CD14-positive monocyte (primary cell): ENCODE measurements at regions not wholly inside any gene's neighbourhood (a gene's known extent, or its start where the extent isn't known, plus 50 kb on each side); places are given as distances from the start of the nearest gene placed in this dataset.

Experiments used
- DNase-seq, 3 donors: peaks; one replicate each; pipeline ENCODE4 v3.0.0-alpha.2; 2011 to 2022
- H2AFZ ChIP-seq: 2 replicates; pipeline ENCODE4 v1.6.0; 2012; ENCODE audit warnings: mild to moderate bottlenecking, low read depth, low read length, inconsistent platforms; ENCODE audit not compliant: insufficient read depth, poor library complexity, severe bottlenecking
- H3K27ac ChIP-seq, 2 donors: 1 replicate in 1 of 2; 2 replicates in 1 of 2; pipeline ENCODE4 v1.5.1; 2012 to 2013; ENCODE audit warnings: low read length in 2 of 2, control low read depth in 1 of 2, inconsistent platforms in 1 of 2, low read depth in 1 of 2, mild to moderate bottlenecking in 1 of 2
- H3K27me3 ChIP-seq, 2 donors: one replicate each; pipeline versions ENCODE4 v1.6.0 to v1.6.1; 2011 to 2013; ENCODE audit warnings: low read length in 2 of 2; ENCODE audit not compliant: control insufficient read depth in 2 of 2, insufficient read depth in 2 of 2
- H3K36me3 ChIP-seq, 2 donors: replicated peaks in 1 of 2; 1 replicate in 1 of 2; 2 replicates in 1 of 2; pipeline versions ENCODE4 v1.5.1 to v1.6.1; 2012 to 2013; ENCODE audit warnings: low read length in 2 of 2, control low read depth in 1 of 2, inconsistent platforms in 1 of 2, mild to moderate bottlenecking in 1 of 2; ENCODE audit not compliant: insufficient read depth in 2 of 2, control insufficient read depth in 1 of 2
- H3K4me1 ChIP-seq, 2 donors: 1 replicate in 1 of 2; 2 replicates in 1 of 2; pipeline versions ENCODE4 v1.5.1 to v1.6.1; 2012 to 2013; ENCODE audit warnings: low read length in 2 of 2, control low read depth in 1 of 2, inconsistent platforms in 1 of 2, mild to moderate bottlenecking in 1 of 2, moderate library complexity in 1 of 2; ENCODE audit not compliant: insufficient read depth in 2 of 2, control insufficient read depth in 1 of 2
- H3K4me2 ChIP-seq: replicated peaks from 2 replicates; pipeline ENCODE3; 2012; ENCODE audit warnings: low read length, moderate library complexity, mild to moderate bottlenecking; ENCODE audit not compliant: poor library complexity, severe bottlenecking; ENCODE audit errors: extremely low read depth
- H3K4me3 ChIP-seq, 3 experiments: fragments of 200-600 bp in 1 of 3; sonication (generic) in 1 of 3; replicated peaks in 1 of 3; 1 replicate in 2 of 3; 2 replicates in 1 of 3; pipeline ENCODE4 v1.5.1; 2011 to 2013; ENCODE audit warnings: low read length in 3 of 3, mild to moderate bottlenecking in 3 of 3, control low read depth in 2 of 3, low read depth in 2 of 3, inconsistent platforms in 1 of 3, moderate library complexity in 1 of 3
- H3K79me2 ChIP-seq: 2 replicates; pipeline ENCODE4 v1.6.0; 2012; ENCODE audit warnings: mild to moderate bottlenecking, control low read depth, inconsistent platforms, low read length, moderate library complexity; ENCODE audit not compliant: insufficient read depth
- H3K9ac ChIP-seq: 2 replicates; pipeline ENCODE4 v1.6.0; 2017; ENCODE audit warnings: low read length, mild to moderate bottlenecking; ENCODE audit not compliant: insufficient read depth, poor library complexity, severe bottlenecking
- H3K9me3 ChIP-seq, 2 donors: replicated peaks in 1 of 2; 1 replicate in 1 of 2; 2 replicates in 1 of 2; pipeline versions ENCODE4 v1.5.1 to v1.6.1; 2012 to 2013; ENCODE audit warnings: low read length in 2 of 2, control low read depth in 1 of 2; ENCODE audit not compliant: control insufficient read depth in 1 of 2, insufficient read depth in 1 of 2
- H4K20me1 ChIP-seq: 2 replicates; pipeline ENCODE4 v1.6.0; 2012; ENCODE audit warnings: mild to moderate bottlenecking, low read length, control low read depth, moderate library complexity; ENCODE audit not compliant: insufficient read depth
- H3K27ac Mint-ChIP-seq, 7 donors: one replicate each; pipeline ENCODE4 v1.8.0; 2020; ENCODE audit warnings: mild to moderate bottlenecking in 7 of 7, mixed read lengths in 7 of 7, moderate library complexity in 6 of 7, inconsistent platforms in 2 of 7
- H3K27me3 Mint-ChIP-seq, 3 donors: one replicate each; pipeline ENCODE4 v1.8.0; 2021 to 2022; ENCODE audit warnings: low read depth in 3 of 3, mild to moderate bottlenecking in 3 of 3, mixed read lengths in 3 of 3, moderate library complexity in 3 of 3, inconsistent platforms in 1 of 3
- H3K36me3 Mint-ChIP-seq, 2 donors: one replicate each; pipeline ENCODE4 v1.8.0; 2020; ENCODE audit warnings: mixed read lengths in 2 of 2, inconsistent platforms in 1 of 2, mild to moderate bottlenecking in 1 of 2
- H3K4me1 Mint-ChIP-seq: one replicate; pipeline ENCODE4 v1.8.0; 2020; ENCODE audit warnings: mild to moderate bottlenecking, mixed read lengths
- H3K4me3 Mint-ChIP-seq, 2 donors: one replicate each; pipeline ENCODE4 v1.8.0; 2020; ENCODE audit warnings: mild to moderate bottlenecking in 2 of 2, mixed read lengths in 2 of 2, moderate library complexity in 1 of 2
- H3K9me3 Mint-ChIP-seq, 7 donors: one replicate each; pipeline ENCODE4 v1.8.0; 2020 to 2022; ENCODE audit warnings: mixed read lengths in 7 of 7, mild to moderate bottlenecking in 6 of 7, moderate library complexity in 6 of 7, inconsistent platforms in 2 of 7
- CTCF ChIP-seq: fragments of 200-600 bp; IDR thresholded peaks from one replicate; pipeline ENCODE4 v1.8.0; 2022; ENCODE audit warnings: antibody characterized with exemption, mild to moderate bottlenecking
- WGBS: methylation state at CpG from one replicate; pipeline ENCODE4 v1.1.5; 2013; ENCODE audit warnings: missing lambda C conversion rate; ENCODE audit not compliant: insufficient coverage; 5-methylcytosine and 5-hydroxymethylcytosine counted together
- intact Hi-C, 2 donors: fragments of 100-400 bp; cut with micrococcal nuclease; formaldehyde crosslinking; loops; one replicate each; pipeline versions ENCODE4 v1.15.0 to v1.15.1; 2023

- Mint-ChIP-seq H3K4me3 (no peak overlapping the region), H3K27me3 (peaks cover 27 to 37% (median 33%) of the 10 kb centered on the region in 3 donors), H3K9me3 (peaks cover 2 to 8% (median 4%) of the 10 kb centered on the region in 7 donors), H3K27ac (peak overlapping the region in 2 of 7 donors; percentile 3 to 26), H3K4me1 (peaks cover 20% of the 10 kb centered on the region), H3K36me3 (peaks cover 0 to 4% of the 10 kb centered on the region in 2 donors)
- no peak overlapping the region for H3K4me2 ChIP-seq
- no peaks in the 10 kb centered on the region for H4K20me1 ChIP-seq
- peak overlapping the region; percentile 21 for H2AFZ ChIP-seq
- H3K27ac ChIP-seq = no peak overlapping the region
- H3K79me2 ChIP-seq = no peaks in the 10 kb centered on the region
- TF ChIP-seq CTCF = no peak
- H3K9ac ChIP-seq = no peak overlapping the region
- H3K9me3 ChIP-seq = no peaks in the 10 kb centered on the region
- peaks cover 0 to 19% of the 10 kb centered on the region in 2 donors for H3K27me3 ChIP-seq
- no peak for DNase-seq
- H3K4me3 ChIP-seq = no peak overlapping the region
- H3K4me1 ChIP-seq = peaks cover 6% of the 10 kb centered on the region in 2 donors
- intact Hi-C loops = no loop called here
- H3K36me3 ChIP-seq = no peaks in the 10 kb centered on the region
- 55% methylated on average over 5 of the region's 10 CpGs for WGBS
Measured at GRCh38 chr22:44592126-44592823, 94.2 kb upstream of the RTL6 start.

- WGBS = 89% methylated on average over 14 of the region's 19 CpGs
- Histone ChIP-seq H3K79me2 (no peaks in the 10 kb centered on the region), H3K4me1 (peaks cover 6% of the 10 kb centered on the region in 2 donors), H3K9me3 (no peaks in the 10 kb centered on the region), H3K4me2 (no peak overlapping the region), H2AFZ (no peak overlapping the region), H3K4me3 (no peak overlapping the region), H3K9ac (no peak overlapping the region), H4K20me1 (no peaks in the 10 kb centered on the region), H3K36me3 (no peaks in the 10 kb centered on the region), H3K27me3 (peaks cover 0 to 24% of the 10 kb centered on the region in 2 donors), H3K27ac (no peak overlapping the region)
- H3K27ac Mint-ChIP-seq = no peak overlapping the region
- H3K36me3 Mint-ChIP-seq = peaks cover 0 to 4% of the 10 kb centered on the region in 2 donors
- H3K4me3 Mint-ChIP-seq = no peak overlapping the region
- H3K27me3 Mint-ChIP-seq = peaks cover 28 to 40% (median 39%) of the 10 kb centered on the region in 3 donors
- peaks cover 2 to 8% (median 4%) of the 10 kb centered on the region in 7 donors for H3K9me3 Mint-ChIP-seq
- intact Hi-C loops = no loop called here
- H3K4me1 Mint-ChIP-seq = peaks cover 22% of the 10 kb centered on the region
- no peak for DNase-seq
- no peak for TF ChIP-seq CTCF
Measured at GRCh38 chr22:44591146-44591790, 93.2 kb upstream of the RTL6 start.
